ENCODE measurements at regions not wholly inside any gene's neighbourhood (a gene's known extent, or its start where the extent isn't known, plus 50 kb on each side); places are given as distances from the start of the nearest gene placed in this dataset.
"Not testable (repeated sequence)": the region's sequence is repeated elsewhere in the genome, so short reads cannot be mapped to it uniquely, and the experiment has no call there.

DNA sequence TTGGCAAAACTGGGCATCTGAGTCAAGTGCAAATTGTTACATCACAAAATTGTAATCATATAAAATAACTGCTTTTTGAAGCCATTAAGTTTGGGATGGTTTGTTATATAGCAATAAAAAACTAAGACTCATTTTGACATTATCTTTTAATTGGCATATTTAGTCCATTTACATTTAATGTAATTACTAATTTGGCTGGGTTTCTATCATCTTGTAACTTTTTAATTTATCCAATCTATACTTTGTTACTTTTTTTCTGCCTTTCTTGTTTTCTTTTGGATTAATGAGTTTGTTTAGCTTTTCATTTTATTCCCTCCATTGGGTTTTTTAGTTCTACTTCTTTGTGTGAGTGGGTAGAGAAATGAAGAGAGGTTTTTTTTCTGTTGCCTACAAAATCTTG is 76.3 kb downstream of the DRAM2 start:
- peaks cover 49% of the 10 kb centered on the region for H3K9me3 Mint-ChIP-seq (ENCODE audit: low read depth)
- H3K27me3 Mint-ChIP-seq (ENCODE audit: low read depth), result no peaks in the 10 kb centered on the region
- no peak for TF ChIP-seq CTCF (IDR thresholded peaks at IDR 0.05)
- DNase-seq (ENCODE audit: low spot score), result no peak
- H3K4me1 Mint-ChIP-seq (ENCODE audit: low read depth), result no peaks in the 10 kb centered on the region
- no peaks in the 10 kb centered on the region for H3K36me3 Mint-ChIP-seq (ENCODE audit: low read depth)
- H3K4me3 Mint-ChIP-seq (ENCODE audit: unreplicated experiment), result no peak overlapping the region
- no peak overlapping the region for H3K27ac Mint-ChIP-seq (ENCODE audit: unreplicated experiment)

GRCh38 chr1:111062624-111063023 is 77.3 kb downstream of the DRAM2 start:
- no peak for TF ChIP-seq CTCF (IDR thresholded peaks at IDR 0.05)
- H3K36me3 Mint-ChIP-seq (ENCODE audit: low read depth), result no peaks in the 10 kb centered on the region
- H3K9me3 Mint-ChIP-seq (ENCODE audit: low read depth), result peaks cover 42% of the 10 kb centered on the region
- H3K4me3 Mint-ChIP-seq (ENCODE audit: unreplicated experiment), result no peak overlapping the region
- H3K4me1 Mint-ChIP-seq (ENCODE audit: low read depth), result no peaks in the 10 kb centered on the region
- H3K27me3 Mint-ChIP-seq (ENCODE audit: low read depth), result no peaks in the 10 kb centered on the region
- no peak overlapping the region for H3K27ac Mint-ChIP-seq (ENCODE audit: unreplicated experiment)
- DNase-seq (ENCODE audit: low spot score), result no peak

- H3K9me3 Mint-ChIP-seq (ENCODE audit: low read depth), result peaks cover 40% of the 10 kb centered on the region
- no peaks in the 10 kb centered on the region for H3K27me3 Mint-ChIP-seq (ENCODE audit: low read depth)
- H3K27ac Mint-ChIP-seq (ENCODE audit: unreplicated experiment), result no peak overlapping the region
- no peak overlapping the region for H3K4me3 Mint-ChIP-seq (ENCODE audit: unreplicated experiment)
- DNase-seq (ENCODE audit: low spot score), result no peak
- H3K36me3 Mint-ChIP-seq (ENCODE audit: low read depth), result no peaks in the 10 kb centered on the region
- no peak for TF ChIP-seq CTCF (IDR thresholded peaks at IDR 0.05)
- H3K4me1 Mint-ChIP-seq (ENCODE audit: low read depth), result no peaks in the 10 kb centered on the region
Observed at GRCh38 chr1:111062081-111062480, 77.8 kb downstream of the DRAM2 start.

- Mint-ChIP-seq H3K27ac (ENCODE audit: unreplicated experiment) (no peak overlapping the region), H3K36me3 (ENCODE audit: low read depth) (no peaks in the 10 kb centered on the region), H3K27me3 (ENCODE audit: low read depth) (peaks cover 6% of the 10 kb centered on the region), H3K9me3 (ENCODE audit: low read depth) (peaks cover 12% of the 10 kb centered on the region), H3K4me1 (ENCODE audit: low read depth) (no peaks in the 10 kb centered on the region), H3K4me3 (ENCODE audit: unreplicated experiment) (no peak overlapping the region)
- TF ChIP-seq CTCF (IDR thresholded peaks at IDR 0.05), result no peak
- no peak for DNase-seq (ENCODE audit: low spot score)
Observed at GRCh38 chr1:111054656-111055055, 85.2 kb downstream of the DRAM2 start.

DNA sequence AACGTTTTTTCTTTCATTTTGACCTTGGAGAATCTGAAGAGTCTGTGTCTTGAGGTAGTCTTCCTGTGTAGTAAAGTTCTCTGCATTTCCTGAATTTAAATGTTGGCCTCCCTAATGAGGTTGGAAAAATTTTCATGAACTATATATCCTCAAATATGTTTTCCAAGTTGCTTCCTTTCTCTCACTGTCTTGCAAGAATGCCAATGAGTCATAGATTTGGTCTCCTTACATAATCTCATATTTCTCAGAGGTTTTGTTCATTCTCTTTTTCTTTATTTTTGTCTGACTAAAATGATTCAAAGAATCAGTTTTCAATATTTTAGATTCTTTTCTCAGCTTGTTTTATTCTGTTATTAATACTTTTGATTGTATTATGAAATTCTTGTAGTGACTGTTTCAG is 87.6 kb downstream of the DRAM2 start:
- no peak overlapping the region for H3K4me3 Mint-ChIP-seq (ENCODE audit: unreplicated experiment)
- H3K9me3 Mint-ChIP-seq (ENCODE audit: low read depth), result peaks cover 22% of the 10 kb centered on the region
- no peaks in the 10 kb centered on the region for H3K36me3 Mint-ChIP-seq (ENCODE audit: low read depth)
- no peak for DNase-seq (ENCODE audit: low spot score)
- TF ChIP-seq CTCF (IDR thresholded peaks at IDR 0.05), result no peak
- peaks cover 6% of the 10 kb centered on the region for H3K27me3 Mint-ChIP-seq (ENCODE audit: low read depth)
- no peaks in the 10 kb centered on the region for H3K4me1 Mint-ChIP-seq (ENCODE audit: low read depth)
- H3K27ac Mint-ChIP-seq (ENCODE audit: unreplicated experiment), result no peak overlapping the region

- DNase-seq (ENCODE audit: low spot score); H3K27me3 Mint-ChIP-seq (ENCODE audit: low read depth); H3K27ac Mint-ChIP-seq (ENCODE audit: unreplicated experiment); H3K4me3 Mint-ChIP-seq (ENCODE audit: unreplicated experiment); H3K36me3 Mint-ChIP-seq (ENCODE audit: low read depth); H3K4me1 Mint-ChIP-seq (ENCODE audit: low read depth): not testable (repeated sequence)
- H3K9me3 Mint-ChIP-seq (ENCODE audit: low read depth), result peaks cover 10% of the 10 kb centered on the region
Observed at GRCh38 chr1:111048253-111048652, 84.5 kb upstream of the LRIF1 start.
